A673 (cell line): ENCODE measurements at regions not wholly inside any gene's neighbourhood (a gene's known extent, or its start where the extent isn't known, plus 50 kb on each side); places are given as distances from the start of the nearest gene placed in this dataset.

Experiments used
- CTCF ChIP-seq: fragments of 300-800, 200-600 bp; sonication (generic); conservative IDR thresholded peaks from 2 replicates; pipeline ENCODE4 v1.5.1; 2017; ENCODE audit warnings: low read depth, mild to moderate bottlenecking, antibody characterized with exemption, low read length, moderate library complexity, mixed read lengths
- EZH2 ChIP-seq: fragments of 200-600 bp; sonication (generic); IDR thresholded peaks from 2 replicates; pipeline ENCODE4 v1.6.1; 2017; ENCODE audit warnings: borderline replicate concordance, low read depth, mild to moderate bottlenecking, mixed read lengths, antibody characterized with exemption, low read length; ENCODE audit not compliant: poor library complexity, severe bottlenecking

- TF ChIP-seq CTCF, result no peak
- TF ChIP-seq EZH2, result no peak
Measured at GRCh38 chr2:49241501-49241900, 87.2 kb upstream of the FSHR start.
